NCI-H2196 (cell line): ENCODE measurements at regions not wholly inside any gene's neighbourhood (a gene's known extent, or its start where the extent isn't known, plus 50 kb on each side); places are given as distances from the start of the nearest gene placed in this dataset.

Source experiments
- DNase-seq: peaks from one replicate; lab custom pipeline; 2025; ENCODE audit not compliant: unreplicated experiment; lab: John Stamatoyannopoulos, UW

DNA sequence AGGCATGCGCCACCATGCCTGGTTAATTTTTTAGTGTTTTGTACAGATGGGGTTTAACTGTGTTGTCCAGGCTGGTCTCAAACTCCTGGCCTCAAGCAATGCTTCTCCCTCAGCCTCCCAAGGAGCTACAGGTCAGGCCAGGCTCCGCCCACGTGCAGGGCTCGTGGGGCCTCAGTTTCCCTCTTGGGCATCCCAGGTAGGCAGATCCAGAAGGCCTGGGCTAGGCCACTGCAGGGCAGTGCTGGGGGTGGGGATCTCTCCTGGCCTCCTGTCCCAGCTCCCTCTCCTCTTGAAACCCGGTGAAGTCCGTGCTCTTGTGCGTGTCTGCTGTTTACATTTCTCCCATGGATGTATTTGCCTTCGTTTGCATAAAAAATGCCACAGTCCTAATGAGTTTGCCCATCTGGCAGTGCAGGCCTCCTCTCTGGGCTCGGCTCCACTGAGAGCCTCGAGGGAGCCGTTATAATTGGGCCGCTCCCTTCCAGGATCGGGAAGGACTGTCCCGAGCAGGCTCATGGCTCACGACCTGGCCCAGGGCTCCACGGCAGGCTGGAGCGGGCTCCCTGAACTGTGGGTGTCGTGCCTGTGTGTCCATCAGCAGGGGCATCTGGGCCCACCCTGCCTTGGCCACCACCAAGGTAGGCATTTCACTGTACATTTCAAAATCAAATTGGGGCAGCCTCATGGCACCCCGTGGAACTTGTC lies 52.6 kb upstream of the RUFY1 start:
- DNase-seq = no peak

- peak; percentile 12 for DNase-seq
Observed at GRCh38 chr5:179495906-179496455, 54.4 kb upstream of the RUFY1 start.

DNA sequence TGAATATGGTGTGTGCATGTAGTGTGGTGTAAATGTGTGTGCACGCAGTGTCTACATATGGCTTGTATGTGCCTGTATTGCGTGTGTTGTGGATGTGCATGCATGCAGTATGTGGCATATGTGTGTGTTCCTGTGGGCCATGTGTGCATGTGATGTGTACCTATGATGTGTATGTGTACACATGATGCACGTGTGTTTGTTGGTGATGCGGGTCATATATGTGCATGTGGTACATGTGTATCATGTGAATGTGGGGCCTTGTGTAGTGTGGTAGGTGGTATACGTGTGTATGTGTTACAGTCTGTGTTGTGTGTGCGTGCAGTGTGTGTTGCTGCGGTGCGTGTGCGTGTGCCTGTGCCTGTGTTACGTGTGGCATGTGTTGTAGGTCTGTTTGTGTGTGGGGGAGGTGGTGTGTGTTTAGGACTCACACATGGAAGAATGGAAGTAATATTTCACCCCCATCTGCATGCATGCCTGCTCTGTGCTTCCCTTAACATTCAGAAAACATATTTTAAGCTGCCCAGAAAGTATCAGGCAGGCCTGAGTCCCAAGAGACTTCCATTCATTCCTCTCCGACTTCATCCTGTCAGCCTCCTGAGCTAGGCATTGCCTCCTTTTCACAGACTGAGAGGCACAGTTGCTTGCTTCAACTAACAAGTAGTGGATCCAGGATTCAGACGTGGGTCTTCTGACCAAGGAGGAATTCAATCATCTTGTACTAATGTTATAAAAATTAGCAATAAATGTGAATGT lies 55.4 kb upstream of the RUFY1 start:
- DNase-seq = no peak

- no peak for DNase-seq
Observed at GRCh38 chr5:179488975-179489374, 61.4 kb upstream of the RUFY1 start.

- DNase-seq = no peak
Observed at GRCh38 chr5:179488491-179488890, 61.9 kb upstream of the RUFY1 start.

GRCh38 chr5:179487145-179487544 lies 63.2 kb upstream of the RUFY1 start:
- no peak for DNase-seq

- peak; percentile 21 for DNase-seq
Observed at GRCh38 chr5:179486596-179487051, 63.7 kb upstream of the RUFY1 start.

DNA sequence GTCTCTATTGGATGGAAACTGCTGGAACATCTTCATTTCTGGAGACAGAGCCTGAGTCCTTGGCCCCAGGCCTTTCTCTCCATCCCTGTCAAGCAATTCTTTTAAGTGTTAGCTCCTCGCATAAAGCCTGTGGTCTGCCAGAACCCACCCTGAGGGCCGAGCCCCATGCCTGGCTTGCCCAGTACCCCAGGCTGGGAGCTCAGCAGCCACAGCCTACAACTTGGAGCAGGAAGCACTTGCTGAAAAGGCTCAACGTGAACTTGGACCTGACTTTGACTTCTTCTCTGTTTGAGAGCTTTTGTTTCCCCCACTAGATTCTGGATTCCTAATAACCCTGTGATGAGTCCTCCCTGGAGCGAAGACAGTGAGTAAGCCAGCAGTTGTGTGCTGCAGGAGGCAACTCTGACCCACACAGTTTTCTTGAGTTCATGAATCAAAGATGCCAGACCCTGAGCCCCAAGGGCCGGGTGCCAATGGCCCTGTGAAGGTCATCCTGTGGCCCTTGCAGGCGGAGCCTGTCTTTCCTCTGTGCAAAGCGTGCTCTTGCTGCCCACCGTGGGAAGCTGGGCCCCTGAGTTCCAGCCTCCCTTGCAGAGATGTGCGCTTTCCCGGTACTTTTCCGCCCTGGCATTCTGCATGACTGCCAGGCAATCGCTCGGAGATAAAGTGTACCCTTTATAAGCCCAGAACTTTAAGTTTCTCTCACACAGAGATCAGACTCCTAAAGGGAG lies 64.3 kb upstream of the RUFY1 start:
- DNase-seq = no peak

- no peak for DNase-seq
Observed at GRCh38 chr5:179484761-179485160, 65.6 kb upstream of the RUFY1 start.

- no peak for DNase-seq
Observed at GRCh38 chr5:179484201-179484600, 66.2 kb upstream of the RUFY1 start.

GRCh38 chr5:179478624-179479023 lies 71.7 kb upstream of the RUFY1 start:
- DNase-seq = no peak

DNA sequence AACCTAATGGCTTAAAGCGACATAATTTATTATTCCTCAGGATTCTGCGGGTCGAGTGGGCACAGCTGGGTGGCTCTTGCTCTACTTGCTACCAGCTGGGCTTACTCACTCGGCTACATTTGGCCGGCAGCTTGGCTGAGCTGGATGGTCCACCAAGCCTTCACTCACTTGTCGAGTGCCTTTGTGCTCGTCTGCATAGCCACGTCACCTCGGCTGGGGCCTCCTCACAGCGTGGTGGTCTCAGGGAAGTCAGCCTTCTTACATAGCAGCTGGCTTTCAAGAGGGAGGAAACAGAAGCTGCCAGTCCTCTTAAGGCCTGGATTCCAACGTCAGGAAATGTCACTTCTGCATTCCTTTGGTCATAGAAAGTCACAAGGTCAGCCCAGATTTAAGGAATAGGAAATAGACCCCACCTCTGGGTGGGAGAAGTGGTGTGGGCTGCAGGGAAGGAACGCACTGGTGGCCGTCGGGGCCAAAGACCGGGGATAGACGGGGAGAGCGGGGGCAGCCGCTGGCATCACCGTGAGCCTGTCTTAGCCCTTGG lies 75.1 kb upstream of the RUFY1 start:
- no peak for DNase-seq

GRCh38 chr5:179472641-179473040 lies 77.7 kb upstream of the RUFY1 start:
- DNase-seq = no peak

DNA sequence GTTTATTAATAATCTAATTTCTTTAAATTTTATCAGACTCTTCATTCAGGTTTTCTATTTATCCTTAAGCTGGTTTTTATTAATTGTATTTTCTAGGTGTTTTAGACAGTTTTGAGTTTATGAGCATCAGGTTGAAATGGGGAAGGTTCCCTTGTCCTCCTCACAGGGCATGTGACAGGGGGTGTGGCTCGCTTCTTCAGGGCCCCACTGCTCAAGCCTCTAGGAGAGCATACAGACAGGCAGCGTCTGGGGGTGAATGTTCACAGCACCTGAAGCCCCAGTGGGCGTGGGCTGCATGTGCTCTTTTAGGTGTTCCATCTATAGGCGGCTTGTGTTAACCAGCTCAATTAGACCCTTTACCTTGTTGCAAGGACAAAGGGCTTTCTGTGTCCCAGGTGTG lies 78.2 kb upstream of the RUFY1 start:
- DNase-seq = no peak

- no peak for DNase-seq
Observed at GRCh38 chr5:179470201-179470600, 80.2 kb upstream of the RUFY1 start.

DNA sequence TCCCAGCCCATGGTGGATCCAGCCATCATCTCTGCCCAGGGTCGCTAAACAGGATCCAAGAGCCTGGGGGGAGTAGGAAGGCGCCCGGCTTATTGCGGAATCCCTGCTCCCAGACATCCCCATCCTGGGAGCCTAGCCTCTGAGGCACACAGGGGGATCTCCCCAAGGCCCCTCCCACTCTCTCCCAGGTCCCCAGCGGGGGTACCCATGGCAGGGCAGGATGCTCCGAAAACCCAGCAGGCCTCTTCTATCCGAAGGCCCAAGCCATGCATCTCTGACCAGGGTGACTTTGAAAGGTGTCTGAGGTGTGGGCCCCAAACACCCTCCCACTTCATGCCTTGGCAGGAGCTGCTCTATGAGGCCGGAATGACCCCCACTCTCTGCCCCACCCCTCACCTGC lies 81.7 kb upstream of the RUFY1 start:
- no peak for DNase-seq

DNA sequence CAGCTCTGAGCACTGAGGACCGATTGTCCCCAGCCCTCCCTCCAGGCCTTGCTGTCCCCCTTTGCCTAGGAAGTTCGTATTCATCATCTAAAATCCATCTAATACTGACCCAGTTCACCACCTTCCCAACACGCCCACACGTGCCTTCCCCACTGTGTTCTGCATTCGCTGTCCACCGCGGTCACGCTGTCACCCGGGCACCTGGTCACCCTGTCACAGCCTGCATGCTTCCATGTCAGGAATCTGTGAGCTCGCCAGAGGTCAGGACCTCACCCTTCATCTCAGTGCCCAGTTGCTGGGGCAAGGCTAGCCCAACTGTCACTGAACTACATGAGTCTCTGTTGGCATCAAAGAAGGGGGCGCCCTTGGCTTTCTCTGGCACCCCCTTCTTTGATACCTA lies 82.9 kb upstream of the RUFY1 start:
- no peak for DNase-seq

DNA sequence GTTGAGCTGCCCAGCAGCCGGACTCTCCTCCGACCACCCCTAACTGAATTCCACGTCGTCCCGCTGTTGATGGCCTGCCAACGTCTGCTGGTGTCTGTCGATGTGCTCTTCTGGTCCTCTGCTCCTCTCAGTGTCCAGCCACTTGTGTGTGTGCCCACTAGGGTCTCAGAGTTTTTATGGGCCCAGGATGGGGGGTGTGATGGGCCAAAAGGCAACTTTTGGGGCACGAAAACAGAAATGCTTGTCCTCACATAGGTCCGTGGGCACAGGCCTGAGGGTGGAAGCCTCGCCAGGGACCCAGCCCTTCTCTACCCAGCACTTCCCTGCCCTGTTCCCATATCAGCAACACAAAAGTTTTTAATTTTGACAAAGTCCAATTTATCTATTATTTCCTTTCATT lies 85.7 kb upstream of the RUFY1 start:
- no peak for DNase-seq

- DNase-seq = no peak
Observed at GRCh38 chr5:179462040-179462439, 88.3 kb upstream of the RUFY1 start.

GRCh38 chr5:179461576-179461975 lies 88.8 kb upstream of the RUFY1 start:
- DNase-seq = no peak

GRCh38 chr5:179459771-179460170 lies 90.6 kb upstream of the RUFY1 start:
- DNase-seq = no peak
